ENCODE measurements at regions not wholly inside any gene's neighbourhood (a gene's known extent, or its start where the extent isn't known, plus 50 kb on each side); places are given as distances from the start of the nearest gene placed in this dataset.

DNA sequence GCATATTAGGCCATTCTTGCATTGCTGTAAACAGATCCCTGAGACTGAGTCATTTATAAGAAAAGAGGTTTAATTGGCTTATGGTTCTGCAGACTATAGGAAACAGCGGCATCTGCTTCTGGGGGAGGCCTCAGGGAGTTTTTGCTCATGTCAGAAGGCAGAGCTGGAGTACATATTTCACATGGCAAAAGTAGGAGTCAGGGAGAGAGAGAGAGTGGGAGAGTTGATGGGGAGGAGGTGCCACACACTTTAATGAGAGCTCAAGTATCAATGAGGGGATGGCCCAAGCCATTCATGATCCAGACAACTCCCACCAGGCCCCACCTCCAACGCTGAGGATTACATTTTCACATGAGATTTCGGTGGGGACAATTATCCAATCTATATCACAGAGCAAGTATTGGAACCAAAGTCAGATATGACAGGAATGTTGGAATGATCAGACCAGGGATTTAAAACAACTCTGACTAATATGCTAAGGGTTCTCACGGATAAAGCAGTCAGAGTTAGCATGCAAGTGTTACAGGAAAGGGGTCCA, 795.3 kb upstream of the CELF2 start:
- no peak overlapping the region for H3K4me3 ChIP-seq (ENCODE audit: low read depth, low read length)
- TF ChIP-seq, protein P1, sequence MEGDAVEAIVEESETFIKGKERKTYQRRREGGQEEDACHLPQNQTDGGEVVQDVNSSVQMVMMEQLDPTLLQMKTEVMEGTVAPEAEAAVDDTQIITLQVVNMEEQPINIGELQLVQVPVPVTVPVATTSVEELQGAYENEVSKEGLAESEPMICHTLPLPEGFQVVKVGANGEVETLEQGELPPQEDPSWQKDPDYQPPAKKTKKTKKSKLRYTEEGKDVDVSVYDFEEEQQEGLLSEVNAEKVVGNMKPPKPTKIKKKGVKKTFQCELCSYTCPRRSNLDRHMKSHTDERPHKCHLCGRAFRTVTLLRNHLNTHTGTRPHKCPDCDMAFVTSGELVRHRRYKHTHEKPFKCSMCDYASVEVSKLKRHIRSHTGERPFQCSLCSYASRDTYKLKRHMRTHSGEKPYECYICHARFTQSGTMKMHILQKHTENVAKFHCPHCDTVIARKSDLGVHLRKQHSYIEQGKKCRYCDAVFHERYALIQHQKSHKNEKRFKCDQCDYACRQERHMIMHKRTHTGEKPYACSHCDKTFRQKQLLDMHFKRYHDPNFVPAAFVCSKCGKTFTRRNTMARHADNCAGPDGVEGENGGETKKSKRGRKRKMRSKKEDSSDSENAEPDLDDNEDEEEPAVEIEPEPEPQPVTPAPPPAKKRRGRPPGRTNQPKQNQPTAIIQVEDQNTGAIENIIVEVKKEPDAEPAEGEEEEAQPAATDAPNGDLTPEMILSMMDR (IDR thresholded peaks at IDR 0.05; ENCODE audit: borderline replicate concordance, insufficient read depth, low read depth, low read length) = no peak

DNA sequence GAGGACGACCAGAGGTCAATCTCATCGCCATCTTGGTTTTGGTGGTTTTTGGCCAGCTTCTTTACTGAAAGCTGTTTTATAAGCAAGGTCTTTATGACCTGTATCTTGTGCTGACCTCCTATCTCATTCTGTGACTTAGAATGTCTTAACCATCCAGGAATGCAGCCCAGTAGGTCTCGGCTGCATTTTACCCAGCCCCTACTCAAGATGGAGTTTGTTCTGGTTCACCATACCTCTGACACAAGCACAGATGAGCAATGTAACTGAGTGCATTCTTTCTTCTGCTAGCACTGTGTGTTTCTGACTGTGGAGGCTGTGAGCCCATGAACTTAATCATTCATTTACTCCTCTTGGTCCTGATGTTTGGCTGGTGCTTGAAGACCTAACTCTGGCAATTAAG, 794.5 kb upstream of the CELF2 start:
- TF ChIP-seq, protein P1 (IDR thresholded peaks at IDR 0.05; ENCODE audit: borderline replicate concordance, insufficient read depth, low read depth, low read length) = no peak
- no peak overlapping the region for H3K4me3 ChIP-seq (ENCODE audit: low read depth, low read length)

DNA sequence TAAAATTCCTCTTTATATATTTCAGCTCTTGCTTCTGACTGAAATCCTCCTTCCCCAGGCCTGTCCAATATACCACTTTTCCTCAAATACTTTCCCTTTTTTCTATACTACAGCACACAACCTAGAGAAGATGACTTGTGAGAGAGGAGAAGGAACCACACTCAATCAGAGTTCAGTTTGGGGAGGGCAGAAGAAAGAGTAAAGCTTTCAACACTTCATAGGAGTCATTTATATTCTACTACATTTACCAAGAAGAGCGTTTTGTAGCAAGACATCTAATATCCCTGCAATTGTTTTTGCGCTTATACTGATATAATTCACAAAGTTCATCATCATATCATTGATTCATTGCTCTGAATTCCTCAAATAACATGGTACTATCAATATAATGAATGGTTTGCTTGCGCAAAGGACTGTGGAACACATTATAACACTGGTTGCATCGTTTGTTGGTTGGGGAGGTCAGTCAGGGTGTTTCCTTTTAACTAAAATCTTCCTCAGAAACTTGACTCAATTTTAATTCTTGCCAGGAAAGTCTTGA, 792.5 kb upstream of the CELF2 start:
- H3K4me3 ChIP-seq (ENCODE audit: low read depth, low read length) = no peak overlapping the region
- TF ChIP-seq, protein P1 (IDR thresholded peaks at IDR 0.05; ENCODE audit: borderline replicate concordance, insufficient read depth, low read depth, low read length) = no peak

DNA sequence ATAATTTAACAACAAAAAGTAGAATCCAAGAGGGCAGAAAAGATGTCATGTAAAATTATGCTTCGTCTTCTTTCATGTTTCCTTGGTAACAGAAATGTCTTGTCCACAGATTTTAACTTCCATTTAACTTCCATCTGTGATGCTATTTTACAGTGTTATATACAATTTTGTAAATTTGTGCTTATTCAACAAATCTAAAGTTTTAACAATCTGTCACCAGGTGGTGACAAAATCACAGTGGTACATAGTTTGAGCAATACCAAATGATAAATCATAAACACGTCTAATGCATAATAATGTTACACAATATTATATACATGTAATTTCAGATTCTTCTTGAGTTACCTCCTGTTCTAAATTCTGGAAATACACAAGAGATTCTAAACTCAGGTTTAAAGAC, 784.4 kb upstream of the CELF2 start:
- TF ChIP-seq, protein P1 (IDR thresholded peaks at IDR 0.05; ENCODE audit: borderline replicate concordance, insufficient read depth, low read depth, low read length) = no peak
- no peak overlapping the region for H3K4me3 ChIP-seq (ENCODE audit: low read depth, low read length)

DNA sequence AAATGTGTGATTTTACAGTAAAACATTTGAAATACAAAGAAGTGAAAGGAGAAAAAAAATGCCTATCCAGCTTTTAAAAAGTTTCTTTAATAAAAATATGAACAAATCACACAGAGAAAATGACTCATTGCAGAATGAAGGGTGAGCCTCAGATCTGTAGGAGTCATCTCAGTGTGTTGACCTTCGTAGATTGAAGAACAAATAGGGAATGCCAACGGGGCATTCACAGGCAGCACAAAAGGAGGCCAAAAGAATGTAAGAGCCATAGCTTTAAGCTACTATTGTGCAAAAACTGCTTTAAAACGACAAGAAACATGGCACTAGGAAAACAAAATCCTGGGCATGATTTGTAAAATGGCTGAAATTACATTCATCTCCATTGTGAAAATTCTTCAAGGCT, 782.7 kb upstream of the CELF2 start:
- H3K4me3 ChIP-seq (ENCODE audit: low read depth, low read length) = no peak overlapping the region
- TF ChIP-seq, protein P1 (IDR thresholded peaks at IDR 0.05; ENCODE audit: borderline replicate concordance, insufficient read depth, low read depth, low read length) = no peak

DNA sequence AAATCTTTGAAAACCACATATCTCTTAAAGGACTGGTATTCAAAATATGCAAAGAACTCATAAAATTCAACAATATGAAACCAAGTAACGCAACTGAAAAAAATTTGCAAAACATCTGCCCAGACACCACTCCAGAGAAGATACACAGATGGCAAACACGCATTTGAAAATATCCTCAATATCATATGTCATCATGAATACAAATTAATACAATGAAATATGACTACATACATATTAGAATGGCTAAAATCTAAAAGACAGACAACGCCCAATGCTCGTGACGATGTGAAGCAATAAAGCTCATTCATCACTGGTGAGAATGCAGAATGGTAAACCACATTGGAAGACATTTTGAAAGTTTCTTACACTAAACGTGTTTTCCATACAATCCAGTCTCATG, 770.1 kb upstream of the CELF2 start:
- H3K4me3 ChIP-seq (ENCODE audit: low read depth, low read length) = no peak overlapping the region
- TF ChIP-seq, protein P1 (IDR thresholded peaks at IDR 0.05; ENCODE audit: borderline replicate concordance, insufficient read depth, low read depth, low read length) = no peak

DNA sequence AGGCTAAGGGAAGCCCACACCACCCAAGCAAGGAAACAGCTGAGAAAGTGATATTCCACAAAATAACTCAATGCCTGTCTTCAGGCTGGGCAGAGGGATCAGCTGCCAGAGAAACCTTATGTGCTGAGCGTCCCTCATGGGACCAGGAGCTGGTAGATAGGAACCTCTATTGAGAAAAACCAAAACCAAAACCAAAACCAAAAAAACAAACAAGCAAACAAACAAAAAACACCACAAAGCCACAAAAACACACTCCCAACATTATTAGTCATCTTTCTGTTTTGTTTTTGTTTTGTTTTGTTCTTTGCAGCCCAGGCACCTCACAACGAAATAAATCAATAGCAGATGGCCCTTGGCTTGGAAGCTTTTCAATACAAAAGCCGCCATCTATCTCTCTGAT, 760.8 kb upstream of the CELF2 start:
- TF ChIP-seq, protein P1 (IDR thresholded peaks at IDR 0.05; ENCODE audit: borderline replicate concordance, insufficient read depth, low read depth, low read length) = no peak

More for the DNA sequence above, 760.8 kb upstream of the CELF2 start:
- no peak overlapping the region for H3K4me3 ChIP-seq (ENCODE audit: low read depth, low read length)

All from GM12875 (cell line).